ENCODE measurements at regions not wholly inside any gene's neighbourhood (a gene's known extent, or its start where the extent isn't known, plus 50 kb on each side); places are given as distances from the start of the nearest gene placed in this dataset.

DNA sequence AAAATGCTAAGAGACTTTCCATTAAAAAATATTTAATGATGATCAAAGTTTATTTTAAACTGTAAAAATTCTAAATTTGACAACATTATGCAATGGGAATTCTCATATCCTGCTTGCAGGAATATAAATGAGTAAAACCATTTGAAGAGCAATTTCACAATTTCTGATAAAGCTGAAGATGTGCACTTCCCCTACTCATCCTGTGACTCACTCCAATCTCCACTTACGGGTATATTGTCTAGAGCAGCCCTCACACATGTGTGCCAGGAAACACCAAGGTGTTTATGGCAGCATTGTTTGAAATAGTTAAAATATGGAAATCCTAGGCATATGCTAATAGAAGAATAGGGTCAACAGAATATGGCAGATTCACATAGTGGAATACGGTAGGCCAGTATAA is 158.4 kb downstream of the PDHA2 start:
- DNase-seq, result no peak

DNA sequence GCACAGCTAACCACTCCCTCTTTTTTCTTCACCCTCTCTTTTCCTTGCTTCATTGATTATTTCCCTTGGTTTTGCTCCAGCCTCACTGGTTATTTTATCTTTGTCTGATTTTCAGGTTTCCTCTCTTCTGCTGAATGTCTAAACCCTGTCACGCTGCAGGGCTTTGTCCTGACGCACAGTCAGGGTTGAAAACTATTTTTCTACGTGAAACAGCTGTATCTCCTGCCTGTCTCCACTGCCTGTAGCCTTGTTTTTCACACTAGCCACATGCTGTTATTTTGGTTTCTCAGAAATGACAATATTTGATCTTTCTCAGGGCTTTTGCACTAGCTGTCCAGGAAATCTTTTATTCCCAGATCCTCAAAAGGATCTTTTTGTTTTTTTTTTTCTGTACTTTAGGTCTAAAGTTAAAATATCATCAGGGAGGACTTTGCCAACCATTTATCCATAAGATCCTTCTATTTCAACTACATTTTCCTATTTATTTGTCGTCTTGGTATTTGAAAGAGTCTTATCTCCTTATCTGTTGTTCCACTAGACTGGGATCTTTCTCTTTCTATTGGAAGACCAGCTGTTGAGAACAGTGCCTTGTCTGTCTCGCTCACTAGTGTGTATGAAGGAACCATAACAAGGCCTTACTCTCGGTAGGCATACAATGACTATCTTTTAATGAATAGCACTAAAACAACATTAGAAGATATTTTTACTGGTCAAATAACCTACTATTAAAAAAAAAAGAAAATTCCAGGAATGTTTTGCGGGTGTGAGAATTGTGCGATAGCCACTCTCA is 164.3 kb downstream of the PDHA2 start:
- DNase-seq, result no peak

DNA sequence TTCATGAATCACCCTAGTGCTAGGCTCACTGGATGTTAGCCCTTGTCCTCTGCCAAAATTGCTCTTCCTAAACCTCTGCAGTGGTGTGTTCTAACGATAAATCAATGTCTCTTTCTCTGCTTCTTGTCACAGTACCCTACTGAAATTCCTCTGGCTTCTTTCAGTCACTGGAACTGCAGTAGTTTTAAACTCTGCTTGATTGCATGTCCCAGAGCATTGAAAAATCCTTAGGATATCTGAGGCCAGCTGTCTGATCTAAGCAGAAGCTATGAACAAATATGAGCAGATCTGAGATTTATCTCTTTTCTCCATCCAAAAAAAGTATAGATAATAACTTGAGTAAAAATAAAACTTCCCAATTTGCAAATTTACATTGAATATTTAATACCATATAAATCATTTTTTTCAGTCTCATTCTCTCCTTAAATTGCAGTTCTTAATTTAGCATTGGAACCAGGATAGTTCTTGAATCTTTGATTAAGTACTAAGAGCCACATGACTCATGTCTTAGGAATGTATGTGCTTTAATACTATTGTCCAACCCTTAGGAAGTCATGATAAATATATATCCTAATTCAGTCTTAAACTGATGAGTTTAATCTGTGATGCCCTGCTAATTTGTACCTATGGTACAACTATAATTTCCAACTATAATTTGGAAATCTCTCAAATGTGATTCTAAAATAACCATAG is 169.7 kb downstream of the PDHA2 start:
- no peak for DNase-seq

DNA sequence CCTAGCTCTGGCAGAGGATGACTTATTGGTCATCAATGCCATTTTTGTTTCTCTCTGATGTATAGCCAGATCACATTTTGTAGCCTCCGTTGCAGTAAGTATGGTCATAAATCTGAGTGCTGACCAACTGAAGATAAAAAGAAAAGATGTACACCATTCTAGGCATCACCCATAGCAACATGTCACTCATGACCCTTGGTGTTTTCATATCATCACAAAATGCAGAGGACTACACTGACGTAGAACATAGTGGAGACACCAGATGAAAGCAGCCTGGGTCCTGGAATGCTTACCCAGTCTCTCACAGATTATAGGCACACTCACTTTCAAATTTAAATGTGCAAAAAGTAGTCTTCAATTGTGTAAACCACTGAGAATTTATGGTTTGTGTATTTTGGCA is 172.8 kb downstream of the PDHA2 start:
- DNase-seq, result no peak

DNA sequence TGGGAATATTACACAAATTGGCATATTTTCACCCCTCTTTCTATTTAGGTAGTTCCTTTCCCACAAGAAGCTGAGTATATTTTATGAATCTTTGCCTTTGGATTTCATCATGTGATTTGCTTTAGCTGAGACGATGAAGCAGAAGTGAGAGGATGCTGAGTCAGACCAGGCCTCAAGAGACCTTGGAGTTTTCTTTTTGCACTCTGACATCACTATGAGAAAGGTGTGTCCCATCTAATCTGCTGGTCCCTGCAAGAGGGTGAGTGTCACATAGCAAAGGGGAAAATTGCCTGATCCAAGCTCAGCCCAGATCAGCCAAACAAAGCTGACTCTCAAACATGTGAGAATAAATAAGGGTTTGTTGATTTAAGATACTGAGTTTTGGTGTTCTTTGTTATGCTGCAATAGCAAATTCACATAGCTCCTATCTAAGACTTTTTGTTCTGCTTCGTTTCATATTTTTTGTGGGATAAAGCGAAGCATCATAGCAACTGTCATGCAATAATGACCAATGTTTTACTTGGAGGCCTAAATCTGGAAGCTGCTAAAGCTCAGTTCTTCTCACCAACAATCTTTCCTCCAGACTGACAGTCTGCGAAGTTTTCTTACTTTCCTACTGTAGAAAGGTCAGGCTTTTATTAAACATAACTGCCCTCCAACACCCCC is 176.9 kb downstream of the PDHA2 start:
- DNase-seq, result no peak

DNA sequence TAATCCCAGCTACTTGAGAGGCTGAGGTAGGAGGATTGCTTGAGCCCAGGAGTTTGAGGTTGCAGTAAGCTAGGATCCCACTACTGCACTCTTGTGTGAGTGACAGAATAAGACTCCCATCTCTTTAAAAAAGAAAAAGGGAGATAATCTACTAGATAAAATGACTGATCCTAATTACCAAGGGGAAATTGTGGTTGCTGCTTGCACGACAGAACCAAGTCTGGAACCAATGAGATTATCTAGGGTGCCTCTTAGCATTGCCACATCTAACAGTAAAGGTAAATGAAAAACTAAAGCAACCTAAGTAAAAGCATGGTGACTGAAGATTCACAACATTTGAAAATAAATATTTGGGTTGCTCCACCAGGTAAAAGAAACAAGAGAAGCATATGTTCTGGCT is 185.1 kb downstream of the PDHA2 start:
- DNase-seq, result no peak

DNA sequence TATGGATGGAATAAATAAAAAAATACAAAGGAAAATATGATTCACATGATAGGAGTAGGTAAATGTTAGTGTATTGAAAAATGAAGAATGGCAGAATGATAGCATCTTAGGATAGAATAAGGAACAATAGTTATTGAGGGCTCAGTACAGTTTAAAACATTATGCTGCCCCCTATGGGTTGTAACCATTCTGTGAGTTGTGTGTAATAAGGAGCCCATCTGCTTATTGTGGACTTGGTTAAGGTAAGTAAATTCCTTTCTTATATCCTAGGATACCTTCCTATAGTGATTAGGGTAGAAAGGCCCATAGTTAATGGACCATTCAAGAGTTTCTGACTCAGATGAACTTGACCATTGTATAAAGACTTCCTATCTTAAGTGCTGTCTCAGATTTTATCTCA is 195.8 kb downstream of the PDHA2 start:
- no peak for DNase-seq

DNA sequence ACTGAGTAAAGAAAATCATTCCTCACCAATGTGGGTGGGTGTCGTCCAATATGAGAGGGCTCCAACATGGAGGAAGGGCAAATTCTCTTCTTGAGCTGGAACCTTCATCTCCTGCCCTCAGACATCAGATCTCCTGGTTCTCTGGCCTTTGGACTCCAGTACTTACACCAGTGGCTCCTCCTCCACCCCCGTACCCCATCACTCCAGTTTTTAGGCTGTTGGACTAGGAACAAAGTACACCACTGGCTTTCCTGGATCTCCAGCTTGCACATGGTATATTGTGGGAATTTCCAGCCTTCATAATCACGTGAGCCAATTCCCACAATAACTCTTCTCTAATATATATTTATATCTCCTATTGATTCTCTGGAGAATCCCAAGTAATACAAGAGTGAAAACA is 196.9 kb downstream of the PDHA2 start:
- no peak for DNase-seq

DNA sequence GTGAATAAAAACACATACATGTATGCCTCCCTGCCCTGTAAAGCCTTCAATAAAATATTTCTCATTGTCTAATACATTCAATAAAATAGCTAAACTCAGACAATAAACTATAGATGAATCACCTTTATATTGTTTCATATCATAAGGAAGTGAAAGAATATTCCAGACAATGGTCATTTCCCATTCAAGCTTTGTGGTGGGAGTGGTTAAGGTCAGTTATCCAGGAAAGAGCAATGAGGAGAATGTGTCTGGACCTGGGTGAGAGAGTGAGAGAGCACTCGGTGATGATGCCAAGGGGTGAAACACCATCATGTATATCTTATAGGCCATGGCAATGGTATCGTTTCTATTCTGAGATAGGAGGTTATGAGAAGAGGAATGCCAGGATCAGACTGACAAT is 197.8 kb downstream of the PDHA2 start:
- no peak for DNase-seq

DNA sequence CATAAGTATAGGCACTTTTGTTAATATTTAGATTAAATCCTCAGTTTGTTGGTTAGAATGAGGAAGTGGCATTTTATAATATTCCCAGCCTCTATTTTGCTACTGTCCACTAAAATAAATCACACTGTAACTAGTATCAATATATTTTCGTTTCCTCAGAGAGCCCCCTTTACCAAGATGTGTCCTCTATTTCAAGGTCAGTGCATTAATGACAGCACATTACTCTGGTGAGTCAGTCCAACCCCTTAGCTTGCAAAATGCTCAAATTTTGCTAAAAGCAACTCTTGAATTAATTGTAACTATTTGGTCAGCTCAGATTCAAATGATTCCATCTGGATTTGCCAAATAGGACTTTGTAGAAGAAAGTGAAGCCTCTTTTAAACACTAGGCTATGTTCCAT is 199.3 kb downstream of the PDHA2 start:
- DNase-seq, result no peak

DNA sequence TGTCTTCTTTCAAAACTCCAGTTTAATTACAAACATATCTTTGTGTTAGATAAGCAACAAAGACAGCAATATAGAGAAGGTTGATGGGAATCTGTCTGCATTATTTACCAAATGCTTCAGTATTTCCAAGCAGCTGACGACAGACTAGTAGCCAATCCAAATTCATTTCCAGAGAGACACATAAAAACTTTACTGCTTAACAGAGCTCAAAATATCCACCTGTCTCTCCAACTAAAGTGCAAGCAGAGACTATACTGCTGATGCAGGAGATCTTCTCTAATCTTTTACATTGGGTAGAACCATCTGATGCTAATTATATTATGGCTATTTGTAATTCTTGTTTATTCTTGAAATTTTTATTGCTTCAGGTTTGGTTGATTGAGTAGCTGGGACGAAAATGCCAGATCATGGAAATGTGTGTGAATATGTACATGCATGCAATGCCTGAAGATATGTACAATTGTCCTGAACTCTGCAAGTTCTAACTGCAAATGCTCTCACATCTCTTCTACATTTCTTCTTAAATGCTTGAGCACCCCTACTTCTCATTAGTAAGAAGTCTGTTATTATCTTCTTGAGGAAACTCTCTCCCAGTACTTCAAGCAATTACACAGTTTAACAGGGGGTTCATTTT is 200.0 kb downstream of the PDHA2 start:
- DNase-seq, result no peak

DNA sequence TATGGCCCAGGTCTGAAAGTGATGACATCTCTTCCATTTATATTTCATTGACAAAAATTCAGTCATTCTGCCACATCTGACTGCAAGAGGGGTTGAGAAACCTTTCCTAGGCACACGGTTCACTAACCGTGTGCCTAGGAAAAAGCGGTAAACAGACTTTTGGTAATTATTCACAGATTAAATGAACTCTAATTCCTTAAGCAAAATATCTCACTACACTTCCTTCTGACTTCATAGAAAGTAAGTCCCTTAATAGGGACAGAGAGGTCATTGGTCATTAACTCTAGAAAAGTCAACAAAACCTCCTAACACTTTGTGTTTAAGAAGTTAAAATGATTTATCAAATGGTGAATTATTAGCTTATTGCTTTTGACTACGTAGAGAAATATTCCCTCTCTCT is 205.1 kb downstream of the PDHA2 start:
- DNase-seq, result no peak

DNA sequence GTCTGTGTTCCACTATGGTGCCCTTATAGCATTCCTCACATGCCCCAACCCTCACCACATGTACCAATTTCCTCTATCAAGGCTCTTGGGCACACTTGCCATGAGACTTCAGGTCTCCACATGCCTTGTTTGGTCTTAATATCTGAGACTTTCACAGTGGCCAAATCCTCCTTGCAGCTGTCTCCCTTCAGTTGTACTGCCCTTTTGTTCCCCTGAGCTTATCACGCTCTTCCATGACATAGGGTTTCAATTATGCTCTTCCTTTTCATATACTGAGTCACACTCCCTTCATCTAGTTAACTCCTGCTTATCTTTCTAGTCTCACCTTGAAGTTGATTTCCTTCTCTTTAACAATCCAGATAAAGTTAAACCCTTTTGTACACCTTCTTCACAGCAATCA is 212.9 kb downstream of the PDHA2 start:
- no peak for DNase-seq

DNA sequence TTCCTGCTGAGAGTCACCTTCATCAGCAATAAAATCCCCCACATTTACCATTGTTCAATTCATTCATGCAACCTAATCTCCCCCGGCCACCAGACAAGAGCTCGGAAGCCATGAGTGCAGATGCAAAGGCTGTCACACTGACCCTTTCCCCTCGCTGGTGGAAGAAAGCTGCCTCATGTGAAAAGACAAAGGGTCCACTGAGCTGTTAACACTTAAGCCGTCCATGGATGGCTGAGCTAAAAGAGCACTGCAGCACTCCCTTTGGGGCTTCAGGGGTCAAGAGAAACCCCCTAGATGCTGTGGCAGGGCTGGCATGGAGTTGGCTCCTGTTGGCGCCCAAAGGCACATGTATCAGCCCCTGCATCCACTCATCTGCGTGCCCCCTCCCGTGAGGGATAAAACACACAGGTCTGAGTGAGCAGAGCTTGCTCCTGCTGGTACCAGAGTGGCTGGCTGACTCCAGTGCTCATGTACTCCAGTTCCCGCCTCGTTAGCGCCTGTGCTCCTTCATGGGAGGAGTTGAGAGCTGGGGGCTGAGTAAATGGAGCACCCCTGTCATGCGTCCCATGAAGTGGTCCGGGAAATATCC is 216.5 kb downstream of the PDHA2 start:
- DNase-seq, result no peak

DNA sequence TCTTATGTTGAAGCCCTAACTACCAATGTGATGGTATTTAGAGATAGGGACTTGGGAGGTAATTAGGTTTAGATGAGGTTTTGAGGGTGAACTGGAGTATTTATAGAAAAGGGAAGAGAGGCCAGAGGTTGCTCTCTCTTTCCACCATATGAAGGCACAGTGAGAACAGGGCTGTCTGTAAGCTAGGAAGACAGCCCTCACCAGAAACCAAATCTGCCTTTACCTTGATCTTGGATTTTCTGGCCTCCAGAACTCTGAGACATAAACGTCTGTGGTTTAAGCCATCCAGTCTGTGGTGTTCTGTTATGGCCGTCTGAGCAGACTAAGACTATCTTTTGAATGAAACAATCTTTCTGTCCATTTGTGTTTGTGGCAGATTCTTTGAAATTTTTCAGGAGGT is 223.7 kb downstream of the PDHA2 start:
- DNase-seq, result no peak

DNA sequence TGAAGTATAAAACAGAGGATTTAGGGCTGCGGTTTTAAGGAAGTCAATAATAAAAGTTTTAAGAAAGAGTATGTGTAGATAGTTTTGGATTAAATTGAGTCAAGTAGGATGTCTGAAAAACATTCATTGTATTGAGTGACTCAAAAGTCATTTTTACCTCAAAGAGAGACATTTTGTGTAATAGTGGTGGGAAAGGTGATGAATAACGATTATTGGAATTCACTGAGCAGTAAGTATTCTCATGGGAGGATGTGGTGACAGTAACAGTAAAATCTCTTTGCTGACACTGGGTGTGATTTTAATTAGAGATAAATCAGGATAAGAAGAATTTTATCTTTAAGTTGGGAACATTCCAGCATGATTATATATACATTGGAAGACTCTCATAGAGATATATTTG is 233.6 kb downstream of the PDHA2 start:
- no peak for DNase-seq

DNA sequence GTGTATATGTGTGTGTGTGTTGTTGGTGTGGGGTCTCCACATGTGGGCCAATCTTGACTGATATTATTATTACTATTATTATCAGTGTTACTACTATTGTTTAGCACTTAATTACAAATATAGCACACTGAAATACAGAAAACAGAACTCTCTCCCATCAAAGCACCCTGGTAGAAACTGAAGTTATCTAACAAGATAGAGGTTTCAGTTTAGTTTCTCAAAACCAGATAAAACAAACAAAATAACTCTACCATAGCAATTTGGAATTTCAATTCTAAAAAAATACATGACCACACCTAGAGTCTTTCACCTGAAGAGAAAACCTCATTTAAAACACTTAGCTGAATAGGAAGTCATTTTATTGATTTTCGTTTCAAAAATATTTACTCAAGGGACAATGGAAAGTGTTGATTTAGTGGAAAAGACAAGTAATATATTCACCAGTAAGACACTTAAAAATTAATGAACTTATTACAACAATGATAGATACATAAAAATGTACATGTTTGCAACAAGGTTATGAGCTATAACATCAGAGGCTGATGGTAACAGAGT is 252.3 kb downstream of the PDHA2 start:
- no peak for DNase-seq

DNA sequence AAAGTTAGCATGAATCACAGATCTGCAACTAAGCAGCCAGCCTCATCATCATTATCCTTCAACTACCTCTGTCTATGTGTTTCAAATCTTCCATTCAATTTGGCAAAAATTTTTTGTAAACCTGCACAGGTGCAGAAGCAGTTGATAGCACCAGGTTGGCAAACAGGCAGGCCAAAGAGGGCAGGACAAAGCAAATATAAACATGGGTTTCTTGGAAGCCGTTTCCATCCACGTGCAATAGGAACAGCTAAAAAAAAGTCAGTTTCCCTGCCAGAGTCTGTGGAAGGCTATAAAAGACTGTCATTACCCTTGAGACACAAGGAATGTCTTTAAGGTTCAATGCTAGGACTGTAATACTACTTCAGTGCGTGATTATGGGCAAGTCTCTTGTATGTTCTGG is 253.2 kb downstream of the PDHA2 start:
- no peak for DNase-seq

DNA sequence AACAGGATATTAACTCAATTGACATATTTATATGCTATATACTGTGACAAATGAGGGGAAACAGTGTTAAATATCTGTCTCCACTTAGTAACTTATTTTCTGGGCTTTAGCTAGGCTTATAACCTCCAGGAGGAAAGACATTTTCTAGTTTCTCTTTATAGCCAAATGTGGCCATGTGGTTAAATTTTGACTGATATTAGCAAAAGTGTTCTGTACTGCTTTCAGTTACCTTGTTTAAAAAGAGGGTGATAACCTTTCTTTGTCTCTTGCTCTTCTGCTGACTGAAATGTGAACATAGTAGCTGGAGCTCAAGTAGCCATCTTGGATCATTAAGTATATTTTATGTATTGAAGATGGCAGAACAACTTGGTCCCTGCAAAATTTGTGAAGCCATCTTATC is 253.7 kb downstream of the PDHA2 start:
- DNase-seq, result no peak

DNA sequence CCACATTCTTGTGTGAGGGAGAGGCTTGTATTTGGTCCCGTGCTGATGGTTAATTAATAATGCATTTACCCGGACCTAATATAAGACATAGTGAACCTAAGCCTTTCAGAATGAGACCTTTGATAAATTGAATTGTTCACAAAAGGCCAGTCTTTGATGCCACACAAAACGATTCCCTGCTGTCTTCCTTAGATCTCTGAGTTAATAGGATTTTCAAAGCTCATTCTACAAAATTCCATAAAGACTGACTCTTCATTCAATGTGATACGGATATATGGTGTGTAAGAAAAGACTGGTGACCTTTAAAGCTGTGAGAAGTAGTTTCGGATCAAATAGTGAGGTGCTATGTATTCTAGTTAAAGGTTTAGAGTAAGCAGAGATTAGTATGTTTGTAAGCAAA is 254.3 kb downstream of the PDHA2 start:
- no peak for DNase-seq

DNA sequence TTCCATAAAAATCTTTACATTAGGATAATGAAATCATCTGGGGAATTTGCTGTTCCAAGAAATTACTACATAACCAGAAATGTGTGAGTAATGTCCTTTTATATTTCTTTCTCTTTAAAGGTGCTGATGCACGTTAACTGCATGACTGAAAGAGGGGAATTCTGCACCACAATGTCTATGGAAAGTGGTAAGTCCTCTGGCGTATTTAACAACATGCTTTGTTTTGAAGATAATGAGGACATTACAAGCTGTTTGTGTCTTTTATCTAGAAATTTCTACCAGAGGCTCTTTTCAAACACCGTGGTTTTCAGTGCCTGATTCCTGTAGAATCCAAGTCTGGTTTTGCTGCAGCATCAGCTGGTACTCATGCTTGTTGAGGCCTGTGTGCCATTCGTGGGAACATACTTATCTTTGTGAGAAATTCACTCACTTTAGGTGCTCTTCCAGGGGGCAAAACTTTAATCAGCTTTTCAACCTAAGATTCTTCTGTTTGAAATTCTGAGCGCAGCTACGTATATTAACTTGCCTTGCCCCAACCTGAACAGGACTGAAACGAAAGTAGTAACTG is 257.2 kb downstream of the PDHA2 start:
- no peak for DNase-seq

DNA sequence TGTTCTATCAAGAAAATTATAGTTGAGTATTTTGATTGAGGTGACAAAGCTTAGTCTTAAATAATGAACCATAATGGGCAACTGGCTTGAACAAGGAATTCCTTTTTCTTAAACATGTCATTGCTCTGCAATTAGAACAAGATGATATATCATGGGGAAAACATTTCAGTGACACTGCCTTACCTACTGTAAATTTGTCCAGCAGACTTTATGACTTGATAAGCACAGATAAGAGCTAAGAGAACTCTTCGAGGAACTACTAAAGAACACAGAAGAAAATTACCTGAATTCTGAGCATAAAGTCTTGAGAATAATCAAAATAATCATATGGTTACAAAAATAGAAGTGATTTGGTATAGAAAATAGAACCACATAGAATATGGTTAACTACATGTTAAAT is 257.8 kb downstream of the PDHA2 start:
- DNase-seq, result no peak

DNA sequence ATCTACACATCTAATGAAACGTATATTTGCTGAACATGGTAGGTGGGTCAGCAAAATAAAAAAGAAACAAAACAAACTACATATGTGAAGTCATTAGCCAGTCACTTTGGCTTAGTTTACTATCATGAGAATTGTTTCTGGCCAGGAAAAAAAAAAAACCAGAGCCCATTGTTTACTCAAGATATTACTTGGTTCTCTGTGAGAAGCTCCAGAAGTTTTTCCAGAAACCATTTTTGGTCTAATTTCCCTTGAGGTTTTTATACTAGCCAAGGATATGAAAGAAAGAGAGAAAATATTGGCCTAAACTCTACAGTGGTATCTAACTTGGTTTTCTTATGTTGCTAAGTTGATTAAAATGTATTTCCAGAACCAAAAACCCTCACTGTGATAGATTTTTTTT is 259.1 kb downstream of the PDHA2 start:
- DNase-seq, result no peak

Data from activated T-cell treated with anti-CD3 and anti-CD28 coated beads, Interleukin-2, amount 50 U/mL, for 48 hours (primary cell).